GM19468 (cell line): ENCODE measurements at regions not wholly inside any gene's neighbourhood (a gene's known extent, or its start where the extent isn't known, plus 50 kb on each side); places are given as distances from the start of the nearest gene placed in this dataset.
"Not testable (repeated sequence)": the region's sequence is repeated elsewhere in the genome, so short reads cannot be mapped to it uniquely, and the experiment has no call there.

Experiments
- ATAC-seq: cut with Tn5 transposase; IDR thresholded peaks from one replicate; pipeline ENCODE4 v1.9.1; 2021; ENCODE audit warnings: mild to moderate bottlenecking, moderate library complexity, moderate number of reproducible peaks; ENCODE audit not compliant: unreplicated experiment; ENCODE audit errors: extremely low read depth

GRCh38 chr9:38141746-38142591 lies 72.9 kb upstream of the SHB start:
- no peak for ATAC-seq

GRCh38 chr9:38138276-38138675 lies 69.2 kb upstream of the SHB start:
- no peak for ATAC-seq

DNA sequence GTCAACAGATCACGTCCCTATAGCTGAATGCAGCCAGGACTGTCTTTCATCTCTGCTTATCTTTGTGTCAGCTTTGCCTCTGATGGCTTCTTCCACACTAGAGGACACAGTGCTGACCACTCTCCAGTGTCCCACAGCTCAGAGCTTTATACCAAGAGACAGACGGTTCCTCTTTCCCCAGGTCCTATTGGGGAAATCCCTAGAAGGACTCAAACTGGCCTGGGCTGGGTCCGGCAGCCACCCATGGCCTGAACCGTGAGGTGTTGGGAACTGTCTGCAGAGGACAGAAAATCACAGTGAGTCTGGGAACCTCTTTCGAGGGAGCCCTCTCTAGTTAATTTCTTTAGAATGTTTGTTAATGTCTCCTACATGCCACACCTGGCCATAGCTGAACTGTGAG lies 68.3 kb upstream of the SHB start:
- ATAC-seq, result no peak

DNA sequence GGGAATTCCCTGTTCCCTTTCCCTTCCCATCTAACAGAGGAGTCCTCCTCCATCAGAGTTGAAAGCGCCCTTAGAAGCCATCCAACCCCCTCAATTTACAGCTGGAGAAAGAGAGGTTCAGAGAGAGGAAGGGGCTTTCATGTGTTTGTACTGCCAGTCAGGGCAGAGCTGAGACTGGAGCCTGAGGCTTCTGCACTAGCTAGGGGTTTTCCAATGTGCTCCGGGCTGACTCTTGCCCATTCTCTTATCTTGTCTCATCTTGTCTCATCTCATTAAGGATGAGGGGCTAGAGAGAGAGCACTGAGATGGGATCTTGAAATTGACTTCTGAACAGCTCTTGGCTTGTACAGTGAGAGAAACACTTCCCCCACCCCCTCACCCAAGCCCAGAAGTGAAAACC lies 67.4 kb upstream of the SHB start:
- no peak for ATAC-seq

DNA sequence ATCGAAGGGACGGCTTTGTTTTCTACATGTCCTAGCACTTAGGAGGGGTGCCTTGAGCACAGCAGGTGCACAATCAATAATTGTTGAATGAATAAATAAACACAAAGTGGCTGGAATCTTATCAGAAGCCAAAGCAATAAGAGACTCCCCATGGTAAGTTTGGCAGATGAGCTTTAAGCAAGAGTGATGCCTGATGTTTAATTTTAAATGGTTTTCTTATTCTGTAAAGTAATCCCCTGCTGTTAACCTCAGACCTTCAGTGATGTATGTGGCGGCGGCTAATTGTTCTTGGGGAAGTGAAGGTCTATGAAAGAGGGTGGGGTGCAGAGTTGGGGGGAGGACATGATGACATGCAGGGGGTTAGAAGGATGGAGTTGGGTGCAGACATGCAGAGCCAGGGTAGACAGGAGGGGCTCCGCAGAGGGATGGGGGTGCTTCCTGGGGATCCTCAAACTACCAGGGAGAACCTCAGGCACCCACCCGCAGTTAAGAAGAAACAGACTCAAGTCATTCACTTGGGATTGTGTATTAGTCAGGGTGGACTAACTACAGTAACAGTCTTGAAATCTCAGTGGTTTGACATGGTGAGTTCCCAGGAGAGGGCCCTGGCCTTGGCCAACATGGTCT lies 65.7 kb upstream of the SHB start:
- ATAC-seq, result no peak

DNA sequence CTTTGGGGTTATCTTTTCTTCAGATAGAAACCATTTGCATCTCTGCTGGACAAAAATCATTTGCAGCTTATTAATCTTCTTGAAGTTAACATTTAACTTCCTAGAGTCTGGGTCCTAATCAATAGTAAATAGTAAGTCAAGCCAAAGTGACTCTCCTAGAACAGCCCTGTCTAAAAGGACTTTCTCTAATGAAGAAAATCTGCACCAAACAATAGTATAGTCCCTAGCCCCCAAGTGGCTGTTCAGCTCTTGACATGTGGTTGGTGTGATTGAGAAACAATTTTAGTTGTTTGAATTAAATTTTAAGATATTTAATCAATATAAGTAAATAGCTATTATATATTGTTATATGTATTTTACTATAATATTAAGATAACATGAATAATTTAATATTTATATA lies 64.6 kb upstream of the SHB start:
- no peak for ATAC-seq

- no peak for ATAC-seq
Observed at GRCh38 chr9:38132956-38133355, 63.9 kb upstream of the SHB start.

DNA sequence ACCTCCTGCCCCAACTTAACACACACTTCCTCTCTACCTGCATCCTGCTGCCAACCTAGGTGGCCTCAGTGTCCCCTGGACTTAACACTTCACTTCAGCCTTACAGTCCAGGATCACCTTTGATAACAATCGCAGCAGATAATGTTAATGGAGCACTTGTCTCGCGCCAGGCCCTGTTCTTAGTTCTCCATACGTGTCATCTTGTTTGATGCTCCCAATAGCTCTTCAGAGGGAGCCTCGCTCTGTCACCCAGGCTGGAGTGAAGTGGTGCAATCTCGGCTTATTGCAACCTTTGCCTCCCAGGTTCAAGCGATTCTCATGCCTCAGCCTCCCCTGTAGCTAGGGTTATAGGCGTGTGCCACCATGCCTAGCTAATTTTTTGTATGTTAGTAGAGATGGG lies 62.7 kb upstream of the SHB start:
- ATAC-seq, result no peak

GRCh38 chr9:38130724-38131123 lies 61.7 kb upstream of the SHB start:
- ATAC-seq, result no peak

DNA sequence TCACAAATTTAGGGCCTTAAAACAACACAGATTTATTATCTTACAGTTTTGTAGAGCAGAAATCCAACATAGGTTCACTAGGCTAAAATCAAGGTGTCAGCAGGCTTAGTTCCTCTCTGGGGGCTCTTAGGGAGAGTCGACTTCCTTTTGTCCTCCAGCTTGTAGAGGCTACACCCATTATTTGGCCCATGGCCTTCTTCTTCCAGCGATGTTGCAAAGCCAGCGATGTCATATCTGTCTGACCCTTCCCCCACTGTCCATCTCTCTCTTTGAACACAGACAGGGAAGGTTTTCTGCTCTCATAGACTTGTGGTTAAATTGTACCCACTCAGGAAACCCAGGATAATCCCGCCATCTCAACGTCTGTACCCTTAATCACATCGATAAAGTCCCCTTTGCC lies 60.3 kb upstream of the SHB start:
- no peak for ATAC-seq

DNA sequence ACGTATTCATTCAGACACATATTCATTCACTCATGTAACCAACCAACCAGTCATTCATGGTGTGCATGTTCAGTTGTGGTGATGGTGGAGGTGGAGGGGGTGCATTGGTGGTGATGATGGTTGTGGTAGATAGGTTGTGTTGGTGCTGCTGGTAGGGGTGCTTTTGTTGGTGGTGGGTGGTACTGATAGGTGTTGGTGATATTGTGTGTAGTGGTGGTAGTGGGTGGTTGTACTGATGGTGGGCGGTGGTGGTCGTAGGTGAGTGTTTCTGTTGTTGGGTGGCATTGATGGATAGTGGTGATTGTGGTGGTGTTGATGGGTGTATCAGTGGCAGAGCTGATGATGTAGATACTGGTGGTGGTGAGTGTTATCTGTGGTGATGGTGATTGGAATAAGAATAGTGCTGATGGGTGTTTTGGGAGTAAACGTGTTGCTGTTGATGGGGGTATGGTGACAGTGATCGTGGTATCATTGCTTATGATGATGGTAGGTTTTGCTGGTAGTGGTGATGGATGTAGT lies 59.8 kb upstream of the SHB start:
- ATAC-seq, result no peak

- ATAC-seq, result no peak
Observed at GRCh38 chr9:38127271-38127839, 58.3 kb upstream of the SHB start.

DNA sequence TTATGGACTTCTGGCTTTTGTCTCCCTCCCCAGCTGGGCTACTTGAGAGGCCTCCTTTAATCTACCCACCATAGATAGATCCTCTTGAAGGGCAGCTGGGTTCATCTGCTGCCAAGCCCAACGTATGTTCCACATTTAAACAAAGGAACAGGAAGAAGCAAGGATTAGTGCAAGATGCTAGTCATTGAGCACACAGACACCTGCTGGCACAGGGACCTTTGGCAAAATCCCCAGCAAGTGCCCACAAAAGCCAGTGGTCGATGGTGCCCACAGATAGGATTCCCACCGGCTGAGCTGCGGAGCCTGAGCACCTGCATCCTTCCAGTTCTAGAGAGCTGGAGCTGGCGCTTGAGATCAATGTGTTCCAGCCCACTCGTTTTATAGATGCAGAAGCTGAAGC lies 57.7 kb upstream of the SHB start:
- ATAC-seq, result no peak

DNA sequence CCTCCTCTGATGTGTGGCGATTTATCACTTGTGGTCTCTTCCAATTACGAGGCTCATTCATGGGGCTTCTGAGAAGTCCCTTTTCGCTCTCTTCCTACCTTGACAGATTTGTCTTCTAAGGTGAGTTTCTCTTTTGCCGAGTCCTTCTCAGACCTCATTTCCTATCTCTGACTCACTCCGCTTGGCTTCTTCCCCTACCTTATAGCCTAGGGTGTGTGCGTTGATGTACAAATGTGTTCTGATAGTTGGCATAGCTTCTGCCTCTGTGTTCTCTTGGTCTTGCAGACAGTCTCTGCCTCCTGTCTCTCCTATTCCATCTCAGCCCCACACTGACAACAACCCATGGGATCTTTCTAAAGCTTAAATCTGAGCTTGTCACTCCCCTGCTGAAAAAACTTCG lies 56.9 kb upstream of the SHB start:
- no peak for ATAC-seq

GRCh38 chr9:38123359-38123758 lies 54.3 kb upstream of the SHB start:
- ATAC-seq, result not testable (repeated sequence)

DNA sequence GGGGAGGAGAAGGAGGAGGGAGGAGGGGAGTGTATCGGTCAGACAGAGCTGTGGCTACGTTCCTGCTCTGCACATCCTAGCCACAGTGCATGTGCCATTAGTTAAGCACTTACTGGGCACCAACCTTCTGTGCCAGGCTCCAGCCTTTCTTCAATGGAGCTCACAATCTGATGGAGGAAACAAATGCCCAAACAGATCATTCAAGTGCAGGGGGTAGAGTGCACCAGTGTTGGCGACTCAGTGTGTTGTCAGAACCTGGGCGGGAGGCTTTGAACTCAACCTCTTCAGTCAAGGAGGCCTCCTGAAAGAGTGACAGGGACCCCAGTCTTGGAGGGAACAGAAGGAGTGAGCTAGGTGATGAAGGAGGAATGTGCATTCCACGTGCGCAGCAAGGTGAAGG lies 51.9 kb upstream of the SHB start:
- ATAC-seq, result no peak

- no peak for ATAC-seq
Observed at GRCh38 chr9:38119560-38120236, 50.7 kb upstream of the SHB start.

DNA sequence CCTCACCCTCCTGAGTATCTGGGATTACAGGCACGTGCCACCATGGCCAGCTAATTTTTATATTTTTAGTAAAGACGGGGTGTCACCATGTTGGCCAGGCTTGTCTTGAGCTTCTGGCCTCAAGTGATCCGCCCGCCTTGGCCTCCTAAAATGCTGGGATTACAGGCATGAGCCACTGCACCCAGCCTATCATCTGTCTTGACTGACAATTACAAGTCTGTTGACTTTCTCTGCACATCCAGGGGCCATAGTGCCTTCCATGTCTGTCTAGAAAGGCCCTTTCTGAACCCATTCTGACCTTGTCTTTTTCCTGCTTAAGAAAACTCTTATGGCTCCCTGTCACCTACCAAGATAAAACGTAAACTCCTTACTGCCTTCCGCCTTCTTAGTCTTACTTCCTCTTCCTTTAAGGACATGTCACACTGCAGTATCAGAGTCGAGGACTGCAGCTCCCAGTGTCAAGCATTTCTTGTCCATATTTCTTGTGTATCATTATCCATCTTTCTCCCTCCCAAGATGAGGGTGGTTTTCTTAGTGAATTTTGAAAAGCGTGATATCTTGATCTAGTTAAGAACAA lies 49.9 kb upstream of the SHB start:
- no peak for ATAC-seq
